GM12878 (cell line): ENCODE measurements at regions not wholly inside any gene's neighbourhood (a gene's known extent, or its start where the extent isn't known, plus 50 kb on each side); places are given as distances from the start of the nearest gene placed in this dataset.

ENCODE experiments used
- CBX3 ChIP-seq: fragments of 200-600 bp; sonication (generic); IDR thresholded peaks from 2 replicates; pipeline ENCODE4 v1.6.1; 2016; ENCODE audit warnings: low read depth, borderline replicate concordance
- FOXK2 ChIP-seq: fragments of 450-650 bp; IDR thresholded peaks from 2 replicates; pipeline ENCODE4 v1.6.1; 2017; ENCODE audit warnings: mild to moderate bottlenecking, moderate library complexity
- PAX5 ChIP-seq: IDR thresholded peaks from 2 replicates; pipeline ENCODE4 v1.6.1; 2011; ENCODE audit warnings: low read depth, low read length, borderline replicate concordance
- PML ChIP-seq: IDR thresholded peaks from 2 replicates; pipeline ENCODE4 v1.6.1; 2012; ENCODE audit warnings: low read length, inconsistent platforms
- POLR2A ChIP-seq: IDR thresholded peaks from 2 replicates; pipeline ENCODE4 v1.6.1; 2011; ENCODE audit warnings: low read depth, mild to moderate bottlenecking, low read length
- POLR2AphosphoS5 ChIP-seq: IDR thresholded peaks from 2 replicates; pipeline ENCODE4 v1.6.1; 2011; ENCODE audit warnings: mild to moderate bottlenecking, low read length, inconsistent platforms
- RB1 ChIP-seq: fragments of 450-650 bp; formaldehyde crosslinking; IDR thresholded peaks from 2 replicates; pipeline ENCODE4 v1.6.1; 2017; ENCODE audit warnings: mild to moderate bottlenecking, borderline replicate concordance
- SMAD5 ChIP-seq: IDR thresholded peaks from 2 replicates; pipeline ENCODE4 v1.6.1; 2016; ENCODE audit warnings: antibody characterized with exemption, low read depth
- SMC3 ChIP-seq: IDR thresholded peaks from 2 replicates; pipeline ENCODE4 v1.6.1; 2011; ENCODE audit warnings: low read length, improper control_type of control experiment, borderline replicate concordance
- TBL1XR1 ChIP-seq: IDR thresholded peaks from 2 replicates; pipeline ENCODE4 v1.6.1; 2012; ENCODE audit warnings: low read depth, low read length, improper control_type of control experiment
- WRNIP1 ChIP-seq: IDR thresholded peaks from 2 replicates; pipeline ENCODE4 v1.6.1; 2011; ENCODE audit warnings: low read depth, low read length, improper control_type of control experiment, borderline replicate concordance
- TF ChIP-seq, protein P1 (sequence below): fragments of 450-650 bp; IDR thresholded peaks from 2 replicates; pipeline ENCODE4 v1.6.1; 2017; ENCODE audit warnings: antibody characterized with exemption, mild to moderate bottlenecking, moderate library complexity
- TF ChIP-seq, protein P2 (sequence below): fragments of 450-650 bp; IDR thresholded peaks from 2 replicates; pipeline ENCODE4 v1.6.1; 2017; ENCODE audit warnings: mild to moderate bottlenecking, low read depth, inconsistent platforms; ENCODE audit not compliant: poor library complexity, severe bottlenecking
- TF ChIP-seq, protein P3 (sequence below), 3 experiments: IDR thresholded peaks in 2 of 3; conservative IDR thresholded peaks in 1 of 3; 2 replicates each; pipeline ENCODE4 v1.5.1; 2011; ENCODE audit warnings: low read depth in 3 of 3, low read length in 3 of 3, mild to moderate bottlenecking in 3 of 3, control low read depth in 2 of 3, moderate library complexity in 2 of 3, inconsistent platforms in 1 of 3, mixed read lengths in 1 of 3; ENCODE audit not compliant: control insufficient read depth in 2 of 3, insufficient read depth in 1 of 3; ENCODE audit errors: extremely low read depth in 1 of 3
- TF ChIP-seq, protein P4 (sequence below): IDR thresholded peaks from 2 replicates; pipeline ENCODE4 v1.6.1; 2012; ENCODE audit warnings: low read depth, low read length, improper control_type of control experiment
- TF ChIP-seq, protein P5 (sequence below): IDR thresholded peaks from 2 replicates; pipeline ENCODE4 v1.6.1; 2012; ENCODE audit warnings: mild to moderate bottlenecking, low read depth, low read length

DNA sequence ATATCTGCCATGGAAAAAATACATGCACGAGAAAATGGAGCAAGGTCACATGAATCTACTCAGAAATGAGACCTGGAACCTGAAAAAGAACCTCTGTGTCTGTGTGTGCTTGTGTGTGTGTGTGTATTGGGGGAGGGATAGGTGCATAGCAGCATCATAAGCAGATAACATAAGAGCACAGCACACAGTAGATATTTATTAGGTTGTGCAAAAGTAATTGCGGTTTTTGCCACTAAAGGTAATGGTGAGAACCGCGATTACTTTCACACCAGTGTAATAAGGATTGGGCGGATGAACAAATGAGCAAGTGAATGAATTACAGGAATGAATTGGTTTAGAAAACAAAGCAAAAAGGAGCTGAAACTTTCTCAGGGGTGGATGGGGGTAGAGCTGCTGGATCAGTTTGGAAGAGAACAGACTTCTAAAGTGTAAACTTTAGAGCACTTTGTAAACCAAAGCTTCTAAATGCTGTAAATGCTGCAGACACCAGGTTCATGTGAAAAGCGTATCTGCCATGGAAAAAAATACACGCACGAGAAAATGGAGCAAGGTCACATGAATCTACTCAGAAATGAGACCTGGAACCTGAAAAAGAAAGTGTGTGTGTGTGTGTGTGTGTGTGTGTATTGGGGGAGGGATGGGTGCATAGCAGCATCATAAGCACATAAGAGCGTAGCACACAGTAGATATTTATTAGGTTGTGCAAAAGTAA, 156.9 kb downstream of the TOMM20 start (continued):
- TF ChIP-seq, protein P1, sequence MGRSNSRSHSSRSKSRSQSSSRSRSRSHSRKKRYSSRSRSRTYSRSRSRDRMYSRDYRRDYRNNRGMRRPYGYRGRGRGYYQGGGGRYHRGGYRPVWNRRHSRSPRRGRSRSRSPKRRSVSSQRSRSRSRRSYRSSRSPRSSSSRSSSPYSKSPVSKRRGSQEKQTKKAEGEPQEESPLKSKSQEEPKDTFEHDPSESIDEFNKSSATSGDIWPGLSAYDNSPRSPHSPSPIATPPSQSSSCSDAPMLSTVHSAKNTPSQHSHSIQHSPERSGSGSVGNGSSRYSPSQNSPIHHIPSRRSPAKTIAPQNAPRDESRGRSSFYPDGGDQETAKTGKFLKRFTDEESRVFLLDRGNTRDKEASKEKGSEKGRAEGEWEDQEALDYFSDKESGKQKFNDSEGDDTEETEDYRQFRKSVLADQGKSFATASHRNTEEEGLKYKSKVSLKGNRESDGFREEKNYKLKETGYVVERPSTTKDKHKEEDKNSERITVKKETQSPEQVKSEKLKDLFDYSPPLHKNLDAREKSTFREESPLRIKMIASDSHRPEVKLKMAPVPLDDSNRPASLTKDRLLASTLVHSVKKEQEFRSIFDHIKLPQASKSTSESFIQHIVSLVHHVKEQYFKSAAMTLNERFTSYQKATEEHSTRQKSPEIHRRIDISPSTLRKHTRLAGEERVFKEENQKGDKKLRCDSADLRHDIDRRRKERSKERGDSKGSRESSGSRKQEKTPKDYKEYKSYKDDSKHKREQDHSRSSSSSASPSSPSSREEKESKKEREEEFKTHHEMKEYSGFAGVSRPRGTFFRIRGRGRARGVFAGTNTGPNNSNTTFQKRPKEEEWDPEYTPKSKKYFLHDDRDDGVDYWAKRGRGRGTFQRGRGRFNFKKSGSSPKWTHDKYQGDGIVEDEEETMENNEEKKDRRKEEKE: no peak
- TF ChIP-seq PAX5: peak; percentile 7; the same call in 1 of the 2 replicates
- no peak for TF ChIP-seq PML
- no peak for TF ChIP-seq CBX3
- TF ChIP-seq SMAD5: no peak; the same call in 1 of the 2 replicates
- TF ChIP-seq, protein P2, sequence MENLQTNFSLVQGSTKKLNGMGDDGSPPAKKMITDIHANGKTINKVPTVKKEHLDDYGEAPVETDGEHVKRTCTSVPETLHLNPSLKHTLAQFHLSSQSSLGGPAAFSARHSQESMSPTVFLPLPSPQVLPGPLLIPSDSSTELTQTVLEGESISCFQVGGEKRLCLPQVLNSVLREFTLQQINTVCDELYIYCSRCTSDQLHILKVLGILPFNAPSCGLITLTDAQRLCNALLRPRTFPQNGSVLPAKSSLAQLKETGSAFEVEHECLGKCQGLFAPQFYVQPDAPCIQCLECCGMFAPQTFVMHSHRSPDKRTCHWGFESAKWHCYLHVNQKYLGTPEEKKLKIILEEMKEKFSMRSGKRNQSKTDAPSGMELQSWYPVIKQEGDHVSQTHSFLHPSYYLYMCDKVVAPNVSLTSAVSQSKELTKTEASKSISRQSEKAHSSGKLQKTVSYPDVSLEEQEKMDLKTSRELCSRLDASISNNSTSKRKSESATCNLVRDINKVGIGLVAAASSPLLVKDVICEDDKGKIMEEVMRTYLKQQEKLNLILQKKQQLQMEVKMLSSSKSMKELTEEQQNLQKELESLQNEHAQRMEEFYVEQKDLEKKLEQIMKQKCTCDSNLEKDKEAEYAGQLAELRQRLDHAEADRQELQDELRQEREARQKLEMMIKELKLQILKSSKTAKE: peak; percentile 59
- TF ChIP-seq SMC3: peak; percentile 9; the same call in 1 of the 2 replicates
- TF ChIP-seq, protein P3, sequence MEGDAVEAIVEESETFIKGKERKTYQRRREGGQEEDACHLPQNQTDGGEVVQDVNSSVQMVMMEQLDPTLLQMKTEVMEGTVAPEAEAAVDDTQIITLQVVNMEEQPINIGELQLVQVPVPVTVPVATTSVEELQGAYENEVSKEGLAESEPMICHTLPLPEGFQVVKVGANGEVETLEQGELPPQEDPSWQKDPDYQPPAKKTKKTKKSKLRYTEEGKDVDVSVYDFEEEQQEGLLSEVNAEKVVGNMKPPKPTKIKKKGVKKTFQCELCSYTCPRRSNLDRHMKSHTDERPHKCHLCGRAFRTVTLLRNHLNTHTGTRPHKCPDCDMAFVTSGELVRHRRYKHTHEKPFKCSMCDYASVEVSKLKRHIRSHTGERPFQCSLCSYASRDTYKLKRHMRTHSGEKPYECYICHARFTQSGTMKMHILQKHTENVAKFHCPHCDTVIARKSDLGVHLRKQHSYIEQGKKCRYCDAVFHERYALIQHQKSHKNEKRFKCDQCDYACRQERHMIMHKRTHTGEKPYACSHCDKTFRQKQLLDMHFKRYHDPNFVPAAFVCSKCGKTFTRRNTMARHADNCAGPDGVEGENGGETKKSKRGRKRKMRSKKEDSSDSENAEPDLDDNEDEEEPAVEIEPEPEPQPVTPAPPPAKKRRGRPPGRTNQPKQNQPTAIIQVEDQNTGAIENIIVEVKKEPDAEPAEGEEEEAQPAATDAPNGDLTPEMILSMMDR (IDR thresholded peaks at IDR 0.05 in 2 of 3, conservative IDR thresholded peaks at IDR 0.05 in 1 of 3; ENCODE audit: control insufficient read depth in 2 of 3, extremely low read depth in 1 of 3, insufficient read depth in 1 of 3, low read depth in 3 of 3, low read length in 3 of 3): no peak
- TF ChIP-seq POLR2AphosphoS5: no peak; the same call in 1 of the 2 replicates
- no peak for TF ChIP-seq FOXK2
- TF ChIP-seq, protein P4, sequence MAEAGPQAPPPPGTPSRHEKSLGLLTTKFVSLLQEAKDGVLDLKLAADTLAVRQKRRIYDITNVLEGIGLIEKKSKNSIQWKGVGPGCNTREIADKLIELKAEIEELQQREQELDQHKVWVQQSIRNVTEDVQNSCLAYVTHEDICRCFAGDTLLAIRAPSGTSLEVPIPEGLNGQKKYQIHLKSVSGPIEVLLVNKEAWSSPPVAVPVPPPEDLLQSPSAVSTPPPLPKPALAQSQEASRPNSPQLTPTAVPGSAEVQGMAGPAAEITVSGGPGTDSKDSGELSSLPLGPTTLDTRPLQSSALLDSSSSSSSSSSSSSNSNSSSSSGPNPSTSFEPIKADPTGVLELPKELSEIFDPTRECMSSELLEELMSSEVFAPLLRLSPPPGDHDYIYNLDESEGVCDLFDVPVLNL: no peak
- TF ChIP-seq RB1: no peak
- TF ChIP-seq TBL1XR1: no peak; the same call in 1 of the 2 replicates
- no peak for TF ChIP-seq POLR2A
- TF ChIP-seq, protein P5, sequence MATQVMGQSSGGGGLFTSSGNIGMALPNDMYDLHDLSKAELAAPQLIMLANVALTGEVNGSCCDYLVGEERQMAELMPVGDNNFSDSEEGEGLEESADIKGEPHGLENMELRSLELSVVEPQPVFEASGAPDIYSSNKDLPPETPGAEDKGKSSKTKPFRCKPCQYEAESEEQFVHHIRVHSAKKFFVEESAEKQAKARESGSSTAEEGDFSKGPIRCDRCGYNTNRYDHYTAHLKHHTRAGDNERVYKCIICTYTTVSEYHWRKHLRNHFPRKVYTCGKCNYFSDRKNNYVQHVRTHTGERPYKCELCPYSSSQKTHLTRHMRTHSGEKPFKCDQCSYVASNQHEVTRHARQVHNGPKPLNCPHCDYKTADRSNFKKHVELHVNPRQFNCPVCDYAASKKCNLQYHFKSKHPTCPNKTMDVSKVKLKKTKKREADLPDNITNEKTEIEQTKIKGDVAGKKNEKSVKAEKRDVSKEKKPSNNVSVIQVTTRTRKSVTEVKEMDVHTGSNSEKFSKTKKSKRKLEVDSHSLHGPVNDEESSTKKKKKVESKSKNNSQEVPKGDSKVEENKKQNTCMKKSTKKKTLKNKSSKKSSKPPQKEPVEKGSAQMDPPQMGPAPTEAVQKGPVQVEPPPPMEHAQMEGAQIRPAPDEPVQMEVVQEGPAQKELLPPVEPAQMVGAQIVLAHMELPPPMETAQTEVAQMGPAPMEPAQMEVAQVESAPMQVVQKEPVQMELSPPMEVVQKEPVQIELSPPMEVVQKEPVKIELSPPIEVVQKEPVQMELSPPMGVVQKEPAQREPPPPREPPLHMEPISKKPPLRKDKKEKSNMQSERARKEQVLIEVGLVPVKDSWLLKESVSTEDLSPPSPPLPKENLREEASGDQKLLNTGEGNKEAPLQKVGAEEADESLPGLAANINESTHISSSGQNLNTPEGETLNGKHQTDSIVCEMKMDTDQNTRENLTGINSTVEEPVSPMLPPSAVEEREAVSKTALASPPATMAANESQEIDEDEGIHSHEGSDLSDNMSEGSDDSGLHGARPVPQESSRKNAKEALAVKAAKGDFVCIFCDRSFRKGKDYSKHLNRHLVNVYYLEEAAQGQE: no peak
- no peak for TF ChIP-seq WRNIP1
